K562 (cell line): ENCODE measurements at regions not wholly inside any gene's neighbourhood (a gene's known extent, or its start where the extent isn't known, plus 50 kb on each side); places are given as distances from the start of the nearest gene placed in this dataset.

ENCODE experiments used
- ATAC-seq: fragments of 200-7000 bp; cut with Tn5 transposase; 3 replicates; pipeline ENCODE4 v1.9.1; 2020; ENCODE audit warnings: moderate library complexity
- BruUV-seq: library from RNA; stranded (reverse); fragments of 400-500 nt; replicated peaks from 2 replicates; lab custom pipeline; 2021; lab: Mats Ljungman, UMichigan
- CTCF ChIA-PET: fragments of 300-600 bp; formaldehyde crosslinking; extraction: SDS; loops from one replicate; lab custom pipeline; 2021; ENCODE audit warnings: low intra/inter-chr PET ratio; lab: Yijun Ruan, JAX
- POLR2A ChIA-PET: fragments of 300-600, 350-650 bp; sonication (Branson Sonifier 250); formaldehyde crosslinking; extraction: SDS; loops from one replicate; lab custom pipeline; 2021; ENCODE audit warnings: antibody characterized with exemption, inconsistent platforms; lab: Yijun Ruan, JAX
- DNase-seq, 4 experiments: peaks; one replicate each; pipeline versions ENCODE4 v3.0.0 to v3.0.0-alpha.2; 2011 to 2018; ENCODE audit warnings: low spot score in 3 of 4, mixed read lengths in 3 of 4; ENCODE audit errors: extremely low read depth in 1 of 4
- FAIRE-seq: peaks from 2 replicates; lab custom pipeline; 2011; peaks lifted over from hg19 to GRCh38; lab: Jason Lieb, UNC
- H2AFZ ChIP-seq: 2 replicates; pipeline ENCODE4 v1.6.0; 2011; ENCODE audit warnings: low read depth, low read length, control low read depth, inconsistent platforms
- H3K27ac ChIP-seq: fragments of 200-600 bp; 3 replicates; pipeline ENCODE4 v1.8.0; 2011; ENCODE audit warnings: low read depth, mild to moderate bottlenecking, control low read depth, inconsistent platforms, low read length, moderate library complexity, mixed read lengths; ENCODE audit errors: extremely low read depth
- H3K27me3 ChIP-seq, 2 experiments: fragments of 300-600 bp in 1 of 2; 2 replicates in 1 of 2; 3 replicates in 1 of 2; pipeline versions ENCODE4 v1.6.0 to v1.8.0; 2011; ENCODE audit warnings: inconsistent platforms in 2 of 2, low read length in 2 of 2, mild to moderate bottlenecking in 1 of 2, mixed read lengths in 1 of 2, moderate library complexity in 1 of 2; ENCODE audit not compliant: control insufficient read depth in 2 of 2, insufficient read depth in 2 of 2
- H3K36me3 ChIP-seq: fragments of 300-600 bp; 3 replicates; pipeline ENCODE4 v1.8.0; 2011; ENCODE audit warnings: mild to moderate bottlenecking, low read length, inconsistent platforms; ENCODE audit not compliant: control insufficient read depth, insufficient read depth
- H3K4me1 ChIP-seq, 2 experiments: fragments of 200-600 bp in 1 of 2; replicated peaks in 1 of 2; 2 replicates in 1 of 2; 3 replicates in 1 of 2; pipeline versions ENCODE4 v1.5.1 to v1.8.0; 2011; ENCODE audit warnings: inconsistent platforms in 2 of 2, low read length in 2 of 2, mild to moderate bottlenecking in 1 of 2, mixed read lengths in 1 of 2, moderate library complexity in 1 of 2; ENCODE audit not compliant: control insufficient read depth in 2 of 2, insufficient read depth in 2 of 2
- H3K4me2 ChIP-seq: 2 replicates; pipeline ENCODE4 v1.6.1; 2011; ENCODE audit warnings: low read length, control low read depth, inconsistent platforms, mixed read lengths; ENCODE audit not compliant: insufficient read depth
- H3K4me3 ChIP-seq: fragments of 200-600 bp; sonication (generic), shearing (Covaris generic); 2 replicates; pipeline ENCODE4 v1.5.1; 2016; ENCODE audit warnings: control low read depth, inconsistent platforms
- H3K79me2 ChIP-seq: fragments of 200-600 bp; 3 replicates; pipeline ENCODE4 v1.8.0; 2011; ENCODE audit warnings: low read length, inconsistent platforms; ENCODE audit not compliant: control insufficient read depth, insufficient read depth
- H3K9ac ChIP-seq, 2 experiments: 2 replicates each; pipeline versions ENCODE4 v1.6.0 to v1.6.1; 2011; ENCODE audit warnings: low read depth in 2 of 2, low read length in 2 of 2, control low read depth in 1 of 2, inconsistent platforms in 1 of 2, mild to moderate bottlenecking in 1 of 2, mixed read lengths in 1 of 2; ENCODE audit not compliant: insufficient read depth in 1 of 2
- H3K9me1 ChIP-seq: one replicate; pipeline ENCODE4 v1.6.0; 2011; ENCODE audit warnings: inconsistent platforms, mild to moderate bottlenecking, low read length, moderate library complexity; ENCODE audit not compliant: control insufficient read depth, insufficient read depth
- H3K9me3 ChIP-seq: replicated peaks from 2 replicates; pipeline ENCODE4 v1.5.1; 2011; ENCODE audit warnings: low read depth, low read length, inconsistent platforms; ENCODE audit not compliant: control insufficient read depth, insufficient read depth
- H4K20me1 ChIP-seq: replicated peaks from 2 replicates; pipeline ENCODE4 v1.6.1; 2011; ENCODE audit warnings: low read length, inconsistent platforms, mixed read lengths; ENCODE audit not compliant: control insufficient read depth, insufficient read depth
- ATF1 ChIP-seq, 2 experiments: fragments of 450-650 bp in 1 of 2; IDR thresholded peaks; 2 replicates each; pipeline ENCODE4 v1.6.1; 2016; ENCODE audit warnings: missing compliant biosample characterization in 1 of 2, missing genetic modification characterization in 1 of 2
- ATF7 ChIP-seq: fragments of 450-650 bp; IDR thresholded peaks from 2 replicates; pipeline ENCODE4 v1.7.1; 2014; ENCODE audit warnings: mild to moderate bottlenecking, moderate library complexity
- CBFA2T2 ChIP-seq: fragments of 450-650 bp; conservative IDR thresholded peaks from 2 replicates; pipeline ENCODE4 v1.6.1; 2017; ENCODE audit warnings: mild to moderate bottlenecking
- CBFB ChIP-seq: sonication (generic); formaldehyde crosslinking; IDR thresholded peaks from 2 replicates; pipeline ENCODE4 v1.4.0; 2020; ENCODE audit warnings: mild to moderate bottlenecking, missing genetic modification reagents
- MECOM ChIP-seq: fragments of 250-450 bp; sonication (Bioruptor Pico); IDR thresholded peaks from 2 replicates; pipeline ENCODE4 v1.8.0; 2022; ENCODE audit warnings: inconsistent platforms
- PHB2 ChIP-seq: fragments of 450-650 bp; IDR thresholded peaks from 2 replicates; pipeline ENCODE4 v1.6.1; 2017; ENCODE audit warnings: low read depth
- RNF2 ChIP-seq: sonication (generic); IDR thresholded peaks from 2 replicates; pipeline ENCODE4 v1.6.1; 2016
- SMARCE1 ChIP-seq: fragments of 450-650 bp; IDR thresholded peaks from 2 replicates; pipeline ENCODE4 v1.7.1; 2016; ENCODE audit warnings: mild to moderate bottlenecking
- STAT6 ChIP-seq: sonication (generic); formaldehyde crosslinking; IDR thresholded peaks from 2 replicates; pipeline ENCODE4 v1.8.1; 2023; ENCODE audit warnings: mild to moderate bottlenecking, missing genetic modification reagents
- TAF9B ChIP-seq: fragments of 450-650 bp; IDR thresholded peaks from 2 replicates; pipeline ENCODE4 v1.6.1; 2018; ENCODE audit warnings: mild to moderate bottlenecking; ENCODE audit not compliant: partially characterized antibody
- TGIF2 ChIP-seq: sonication (generic); formaldehyde crosslinking; IDR thresholded peaks from 2 replicates; pipeline ENCODE4 v1.8.1; 2022; ENCODE audit warnings: mild to moderate bottlenecking, missing genetic modification reagents, moderate library complexity
- ZMIZ1 ChIP-seq, 2 experiments: fragments of 150-350 bp in 1 of 2; IDR thresholded peaks; 2 replicates each; pipeline ENCODE4 v1.6.1; 2012 to 2016; ENCODE audit warnings: low read depth in 2 of 2, low read length in 2 of 2, mild to moderate bottlenecking in 1 of 2, moderate library complexity in 1 of 2
- ZNF77 ChIP-seq: fragments of 250-450 bp; sonication (Bioruptor Pico); IDR thresholded peaks from 2 replicates; pipeline ENCODE4 v1.5.0; 2020
- WGBS: fragments of 100-300 bp; shearing (Covaris generic); methylation state at CpG from one replicate; pipeline ENCODE4 v1.1.6; 2016; ENCODE audit warnings: low coverage, mixed read lengths; ENCODE audit not compliant: insufficient coverage; ENCODE audit errors: missing lambda C conversion rate; 5-methylcytosine and 5-hydroxymethylcytosine counted together
- in situ Hi-C: fragments of 300-500 bp; cut with MboI; formaldehyde crosslinking; loops from 4 replicates; pipeline ENCODE4 v1.15.0; 2018; ENCODE audit warnings: inconsistent platforms, mixed read lengths
- intact Hi-C: fragments of 100-400 bp; cut with micrococcal nuclease; formaldehyde crosslinking; loops from 2 replicates; pipeline ENCODE4 v1.14.2; 2022

DNA sequence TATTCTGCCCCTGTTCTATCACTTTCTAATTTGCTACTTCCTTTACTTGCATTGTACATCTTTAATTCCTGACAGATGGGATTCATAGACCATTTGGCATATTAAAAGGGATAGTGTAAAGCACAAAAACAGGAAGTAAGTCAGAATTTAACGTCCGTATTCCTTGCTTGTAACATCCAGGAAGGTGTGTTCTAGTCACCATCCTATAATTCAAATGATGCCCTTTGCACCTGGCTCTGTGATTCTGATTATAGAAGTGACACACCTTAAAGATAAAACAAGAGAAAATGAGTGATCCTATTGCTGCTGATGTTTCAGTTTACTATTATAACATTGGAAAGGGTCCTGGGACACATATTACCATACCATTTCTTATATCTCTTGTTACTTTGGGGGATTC, 238.7 kb upstream of the NR3C2 start:
- no peaks in the 10 kb centered on the region for H4K20me1 ChIP-seq
- no peak overlapping the region for H2AFZ ChIP-seq
- FAIRE-seq (no peak), DNase-seq (no peak), ATAC-seq (no peak)
- WGBS = 0% methylated on average over 2 of the region's 2 CpGs
- H3K27ac ChIP-seq = no peak overlapping the region
- H3K79me2 ChIP-seq = no peaks in the 10 kb centered on the region
- no peak overlapping the region for H3K4me3 ChIP-seq
- H3K36me3 ChIP-seq = no peaks in the 10 kb centered on the region
- H3K9ac ChIP-seq = no peak overlapping the region
- no TSS peak for BruUV-seq
- POLR2A ChIA-PET = no interaction called here
- in situ Hi-C loops = no loop called here
- intact Hi-C loops = no loop called here
- no peaks in the 10 kb centered on the region for H3K4me1 ChIP-seq
- H3K9me1 ChIP-seq = no peaks in the 10 kb centered on the region
- TF ChIP-seq RNF2 = no peak
- TF ChIP-seq ZMIZ1 (IDR thresholded peaks at IDR 0.05; ENCODE audit: low read depth in 2 of 2, low read length in 2 of 2) = no peak
- TF ChIP-seq PHB2 = no peak
- no peak for TF ChIP-seq ATF1 (CRISPR knock-in tag; IDR thresholded peaks at IDR 0.05)
- TF ChIP-seq ATF1 (tag; IDR thresholded peaks at IDR 0.05) = no peak
- TF ChIP-seq CBFA2T2 = no peak
- TF ChIP-seq TAF9B = no peak
- TF ChIP-seq STAT6 (CRISPR knock-in tag) = no peak
- no peak for TF ChIP-seq CBFB (CRISPR knock-in tag)
- TF ChIP-seq MECOM = no peak
- no peak for TF ChIP-seq ZNF77 (CRISPR knock-in tag)
- TF ChIP-seq ATF7 = no peak
- no peak for TF ChIP-seq TGIF2
- no peak for TF ChIP-seq SMARCE1
- TF ChIP-seq, all 486 proteins: peak for 0
- Histone ChIP-seq H3K4me2 (no peak overlapping the region), H3K9me3 (no peaks in the 10 kb centered on the region; the same call in 1 of the 2 replicates), H3K27me3 (no peaks in the 10 kb centered on the region)
- CTCF ChIA-PET = no interaction called here
